Germinal center (tissue), 1 donor: ENCODE measurements at regions not wholly inside any gene's neighbourhood (a gene's known extent, or its start where the extent isn't known, plus 50 kb on each side); places are given as distances from the start of the nearest gene placed in this dataset.
"Not testable (repeated sequence)": the region's sequence is repeated elsewhere in the genome, so short reads cannot be mapped to it uniquely, and the experiment has no call there.

ENCODE experiments used
- DNase-seq: peaks from one replicate; pipeline ENCODE4 v3.0.0; 2012; ENCODE audit warnings: mixed read lengths, low spot score

- DNase-seq: no peak
Observed at GRCh38 chr4:162943263-162943662, 223.4 kb downstream of the NAF1 start.

GRCh38 chr4:162938738-162939485 lies 227.8 kb downstream of the NAF1 start:
- no peak for DNase-seq

DNA sequence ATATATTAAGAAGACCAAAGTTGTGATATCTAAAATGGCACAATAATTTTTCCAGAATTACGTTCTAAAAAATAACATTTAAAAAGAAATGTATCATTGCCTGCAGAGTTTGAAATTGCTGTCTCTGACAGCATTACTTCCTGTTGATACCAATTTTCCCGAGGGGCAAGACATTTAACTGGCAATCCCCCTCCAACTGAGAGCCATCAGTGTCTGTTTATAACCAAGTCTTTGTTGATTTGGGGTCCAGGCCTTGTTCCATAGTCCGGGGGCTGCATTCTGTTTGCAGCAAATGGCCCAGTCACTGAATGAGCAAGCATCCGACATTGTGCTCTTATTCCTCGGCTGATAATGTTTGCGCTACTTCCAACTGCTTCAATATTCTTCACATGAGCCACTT lies 231.5 kb downstream of the NAF1 start:
- DNase-seq: no peak

GRCh38 chr4:162931286-162931685 lies 235.4 kb downstream of the NAF1 start:
- no peak for DNase-seq

DNA sequence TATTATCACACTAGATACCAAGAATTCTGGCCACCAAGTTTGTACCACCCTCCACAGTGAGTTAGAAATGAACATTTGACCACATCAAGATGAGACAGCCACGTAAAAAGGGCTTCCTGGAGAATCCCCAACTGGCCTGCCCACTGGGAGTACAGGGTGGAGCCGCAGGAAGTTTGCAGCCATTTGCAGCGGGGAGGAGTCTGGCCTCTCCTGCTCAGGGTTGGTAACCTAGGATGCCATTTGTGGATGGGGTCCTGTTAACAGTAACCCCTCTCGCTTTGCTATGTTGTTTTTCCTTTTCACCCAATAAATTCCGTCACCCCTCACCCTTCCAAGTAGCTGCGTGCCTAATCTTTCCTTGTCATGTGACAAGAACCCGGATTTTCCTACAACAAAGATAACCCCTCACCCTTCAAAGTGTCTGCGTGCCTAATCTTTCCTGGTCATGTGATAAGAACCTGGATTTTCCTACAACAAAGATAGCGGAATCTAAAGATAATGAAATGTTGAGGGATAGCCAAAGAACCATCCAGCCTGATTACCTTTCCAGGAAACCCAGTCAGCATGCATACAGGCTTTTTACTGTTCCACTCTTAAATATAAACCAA lies 245.4 kb downstream of the NAF1 start:
- no peak for DNase-seq

DNA sequence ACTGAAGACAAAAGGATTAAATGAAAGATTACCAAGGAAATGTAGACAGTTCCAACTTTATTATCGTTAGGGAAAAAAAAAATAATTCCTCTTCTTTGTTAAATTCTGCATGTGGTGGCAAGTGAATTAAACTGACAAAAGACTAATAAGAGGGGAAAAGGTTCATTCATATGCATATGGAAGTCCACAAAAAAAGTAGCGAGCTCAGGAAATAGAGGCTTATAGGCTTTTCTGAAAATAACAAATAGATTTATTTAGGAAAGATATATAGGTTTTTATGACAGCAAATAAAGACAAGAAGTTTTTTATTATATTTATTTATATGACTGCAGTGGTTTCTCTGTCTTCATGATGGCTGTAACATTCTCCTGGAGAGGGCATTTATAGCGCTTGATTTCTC lies 246.0 kb downstream of the NAF1 start:
- DNase-seq: no peak

DNA sequence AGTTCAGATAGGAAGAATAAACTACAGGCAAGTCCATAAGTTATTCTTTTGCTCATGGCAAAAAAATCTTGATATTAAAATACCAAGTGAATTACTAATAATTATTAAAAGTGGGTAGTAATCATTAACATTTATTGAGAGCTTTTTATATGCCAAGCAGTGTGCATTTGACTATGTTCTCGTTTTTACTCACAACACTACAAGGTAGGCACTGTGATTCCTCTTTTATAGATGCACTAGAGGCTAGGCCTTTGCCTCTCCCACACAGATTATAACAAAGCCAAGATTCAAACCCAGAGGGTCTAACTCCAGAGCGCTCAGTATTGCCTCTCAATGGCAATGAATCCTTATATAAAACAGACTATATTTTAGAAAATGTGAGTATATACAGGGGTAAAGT lies 254.2 kb downstream of the NAF1 start:
- no peak for DNase-seq

DNA sequence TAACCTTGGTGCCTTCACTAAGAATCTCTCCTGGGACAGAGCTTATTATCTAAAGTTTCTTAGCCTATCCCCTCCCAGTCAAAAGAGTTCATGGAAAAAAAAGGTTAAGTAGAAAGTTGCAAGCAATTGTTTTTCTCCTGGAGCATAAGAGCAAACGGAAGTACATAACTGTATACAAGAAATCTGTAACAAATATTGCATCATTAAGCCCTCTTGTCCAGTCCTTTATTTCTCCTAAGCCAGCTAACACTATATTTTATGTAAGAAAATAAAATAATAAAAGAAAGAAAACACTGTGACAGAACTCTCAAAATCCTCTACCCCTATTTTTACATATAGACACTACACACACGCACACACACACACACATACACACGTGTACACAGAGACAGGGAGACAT lies 255.3 kb downstream of the NAF1 start:
- no peak for DNase-seq

GRCh38 chr4:162909952-162910351 lies 256.7 kb downstream of the NAF1 start:
- no peak for DNase-seq

- DNase-seq: no peak
Observed at GRCh38 chr4:162894387-162894786, 272.3 kb downstream of the NAF1 start.

DNA sequence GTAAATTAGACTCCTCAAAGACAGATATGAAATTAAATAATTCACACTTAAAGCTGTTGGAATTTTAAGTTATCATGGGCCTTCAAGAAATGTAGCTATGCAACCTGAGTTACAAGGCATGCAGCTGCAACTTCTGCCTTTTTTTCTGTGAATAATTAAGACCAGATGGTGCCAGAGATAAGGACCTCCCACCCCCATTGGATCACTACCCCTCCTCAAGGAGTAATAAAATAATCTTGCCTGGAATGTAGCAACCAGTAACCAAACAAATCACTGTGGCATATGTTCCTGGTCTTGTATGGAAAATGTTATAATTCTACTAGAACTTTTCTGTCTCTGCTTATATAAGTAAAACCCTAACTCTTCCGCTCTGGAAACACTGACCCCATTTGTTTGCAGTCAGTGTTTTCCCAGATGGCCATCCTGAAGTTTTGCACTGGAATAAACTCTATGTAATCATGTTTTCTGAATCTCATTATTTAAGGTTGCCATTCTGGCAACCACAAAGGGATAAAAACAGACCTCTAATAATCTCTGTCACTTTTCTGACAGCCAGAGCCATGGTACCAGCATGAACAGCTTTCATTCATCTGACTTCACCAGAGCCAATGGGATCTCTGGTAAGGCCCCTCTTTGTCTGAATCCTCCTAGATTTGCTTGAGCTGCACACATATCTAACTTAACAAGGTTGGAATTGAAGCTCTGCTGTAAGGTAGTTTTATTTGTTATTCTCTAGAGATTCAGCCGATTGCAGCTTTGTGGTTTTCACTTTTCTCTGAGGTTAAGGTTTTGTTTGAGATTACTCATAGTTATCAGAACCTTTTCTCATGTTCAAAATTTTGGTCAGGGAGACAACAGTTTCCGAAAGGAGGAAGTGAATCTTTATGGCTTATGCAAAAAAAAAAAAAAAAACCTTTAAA lies 274.6 kb downstream of the NAF1 start:
- peak; percentile 21 for DNase-seq

- DNase-seq: no peak
Observed at GRCh38 chr4:162878096-162878495, 288.6 kb downstream of the NAF1 start.

- DNase-seq: no peak
Observed at GRCh38 chr4:162874748-162875147, 291.9 kb downstream of the NAF1 start.

DNA sequence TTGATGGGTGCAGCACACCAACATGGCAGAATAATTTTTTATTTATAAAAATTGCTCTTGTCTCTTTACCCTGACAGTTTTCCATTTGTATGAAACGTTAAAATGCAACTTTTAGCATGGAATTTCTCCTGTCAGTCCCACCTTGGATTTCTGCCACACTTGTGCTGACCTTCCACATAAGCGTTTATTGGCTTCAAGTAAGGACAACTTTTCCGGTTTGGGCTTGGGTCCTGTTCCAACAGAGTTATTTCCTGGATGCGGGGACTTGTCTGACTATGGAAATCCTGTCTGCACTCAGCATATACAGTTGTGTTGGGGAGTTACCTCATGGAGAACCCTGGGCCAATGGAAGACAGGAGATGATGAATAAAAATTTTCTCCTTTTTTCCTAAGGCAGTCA lies 294.7 kb downstream of the NAF1 start:
- no peak for DNase-seq

- DNase-seq: no peak
Observed at GRCh38 chr4:162869157-162869556, 297.5 kb downstream of the NAF1 start.

GRCh38 chr4:162866565-162866964 lies 300.1 kb downstream of the NAF1 start:
- DNase-seq: no peak

- peak; percentile 1 for DNase-seq
Observed at GRCh38 chr4:162865102-162865501, 301.6 kb downstream of the NAF1 start.

DNA sequence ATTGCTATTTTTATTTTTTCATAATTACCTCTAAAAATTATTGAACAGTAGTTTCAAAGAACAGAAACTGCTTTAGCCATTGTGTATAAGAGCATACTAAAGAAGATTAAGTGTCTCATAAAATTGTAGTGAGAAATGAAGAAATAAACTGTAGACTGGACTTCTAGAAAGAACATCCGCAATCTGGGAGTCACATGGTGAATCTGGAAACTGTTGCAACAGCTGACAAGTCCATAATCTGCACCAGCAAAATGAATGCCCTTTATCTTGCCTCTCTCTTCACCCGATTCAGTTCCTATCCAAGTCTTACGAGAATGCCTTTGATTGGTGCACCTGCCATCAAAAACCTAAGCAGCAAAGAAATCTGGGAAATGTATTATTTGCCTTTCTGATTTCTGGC lies 312.9 kb downstream of the NAF1 start:
- no peak for DNase-seq

- DNase-seq: no peak
Observed at GRCh38 chr4:162852642-162853041, 314.0 kb downstream of the NAF1 start.

DNA sequence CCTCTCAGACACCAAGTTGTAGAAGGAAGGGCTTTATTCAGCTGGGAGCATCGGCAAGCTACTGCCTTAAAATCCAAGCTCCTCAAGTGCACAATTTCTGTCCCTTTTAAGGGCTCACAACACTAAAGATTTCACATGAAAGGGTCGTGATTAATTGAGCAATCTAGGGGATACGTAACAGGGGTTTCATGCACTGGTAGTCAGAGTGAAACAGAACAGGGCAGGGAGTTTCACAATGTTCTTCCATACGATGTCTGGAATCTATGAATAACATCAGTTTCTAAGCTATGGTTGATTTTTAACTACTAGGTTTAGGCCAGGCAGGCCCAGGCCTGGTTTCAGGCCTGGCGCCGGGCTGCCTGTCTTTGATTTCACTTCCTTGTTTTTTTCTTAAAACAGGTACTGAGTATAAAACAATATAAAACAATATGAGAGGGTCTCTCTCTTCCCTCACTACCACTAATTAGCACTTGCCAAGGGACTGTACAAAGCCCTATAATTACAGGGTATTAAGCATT lies 315.4 kb downstream of the NAF1 start:
- not testable (repeated sequence) for DNase-seq

- DNase-seq: no peak
Observed at GRCh38 chr4:162849937-162850336, 316.8 kb downstream of the NAF1 start.

DNA sequence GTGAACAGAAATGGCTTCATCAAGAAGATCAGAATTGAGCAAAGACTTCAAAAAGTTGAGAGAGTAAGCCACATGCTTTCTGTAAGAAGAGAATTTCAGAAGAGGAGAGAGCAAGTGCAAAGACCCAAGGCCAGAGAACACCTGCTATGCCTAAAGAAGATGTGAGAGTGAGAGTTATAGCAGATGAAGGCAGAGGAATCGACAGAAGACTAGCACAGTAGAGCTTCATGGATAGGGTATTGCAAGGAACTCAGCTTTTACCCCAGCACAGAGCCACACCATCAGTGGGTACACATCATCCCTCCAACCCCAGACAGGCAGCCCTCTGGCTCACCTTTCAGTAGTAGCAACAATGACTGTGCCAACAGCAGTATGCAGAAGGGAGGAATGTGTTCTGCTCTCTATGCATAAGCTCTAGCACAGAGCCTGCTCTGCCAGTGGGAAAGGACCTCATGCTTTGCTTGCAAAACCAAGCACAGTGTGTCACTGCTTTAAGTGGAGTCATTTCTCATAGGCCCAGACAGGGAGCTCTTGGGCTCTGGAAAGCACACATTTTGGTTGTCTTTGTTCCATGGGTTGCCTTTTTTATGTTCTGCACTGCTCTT lies 318.6 kb downstream of the NAF1 start:
- DNase-seq: no peak
